ENCODE measurements at regions not wholly inside any gene's neighbourhood (a gene's known extent, or its start where the extent isn't known, plus 50 kb on each side); places are given as distances from the start of the nearest gene placed in this dataset.

DNA sequence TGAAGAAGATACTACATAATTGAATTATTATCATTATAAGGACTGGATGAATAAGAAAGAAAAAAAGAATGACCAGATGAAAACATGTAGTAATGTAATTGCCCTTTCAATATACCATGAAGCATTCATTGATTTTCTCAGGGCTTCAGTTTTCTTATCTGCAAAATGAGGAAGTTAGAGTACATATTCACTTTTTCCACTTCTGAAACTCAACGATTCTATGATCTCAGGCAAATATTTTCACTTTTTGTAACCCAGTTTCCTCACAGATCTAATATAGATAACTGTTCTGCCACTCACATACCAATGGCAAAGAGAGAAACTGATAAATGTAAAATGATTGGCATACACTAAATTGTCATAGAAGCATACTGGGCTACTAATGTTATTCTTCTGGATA, 856.6 kb upstream of the KLHL1 start:
- ChIA-PET POLR2A (no interaction called here), CTCF (interaction anchor here (1.9 kb wide), 1 partner anchor 10 kb away, joined by 4 read pairs; no protein-coding TSS in a partner anchor)
- DNase-seq (no peak), ATAC-seq (no peak)
- Mint-ChIP-seq H3K9me3 (ENCODE audit: low read depth) (no peaks in the 10 kb centered on the region), H3K27ac (no peak overlapping the region), H3K4me1 (no peaks in the 10 kb centered on the region), H3K4me3 (no peak overlapping the region), H3K36me3 (ENCODE audit: low read depth) (no peaks in the 10 kb centered on the region), H3K27me3 (no peaks in the 10 kb centered on the region)
- intact Hi-C loops (cut with DNase I, micrococcal nuclease): loop anchor here in 1 of 2 experiments (1.0 kb wide), 1 partner anchor 342 kb away; no protein-coding TSS in a partner anchor

DNA sequence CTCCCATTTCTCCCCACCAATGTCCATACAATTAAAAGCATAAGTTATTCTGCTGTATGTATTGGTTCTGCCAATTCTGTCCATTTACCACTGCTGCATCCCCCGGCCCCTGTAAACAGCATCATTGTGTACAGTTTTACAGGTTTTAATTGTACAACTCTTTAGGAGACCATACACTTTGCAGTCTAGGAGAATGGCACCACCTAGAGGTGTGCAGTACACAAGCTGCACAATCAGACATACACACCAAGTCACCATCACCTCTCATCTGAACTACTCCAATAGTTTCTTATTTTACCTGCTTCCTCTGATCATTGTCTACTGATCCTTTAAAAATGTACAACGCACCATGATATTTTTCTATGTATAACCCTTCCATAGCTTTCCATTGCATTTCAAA, 855.9 kb upstream of the KLHL1 start:
- H3K9me3 Mint-ChIP-seq (ENCODE audit: low read depth): no peaks in the 10 kb centered on the region
- no peaks in the 10 kb centered on the region for H3K27me3 Mint-ChIP-seq
- ATAC-seq: no peak
- H3K27ac Mint-ChIP-seq: no peak overlapping the region
- CTCF ChIA-PET: interaction anchor here (1.9 kb wide), 1 partner anchor 11 kb away, joined by 4 read pairs; no protein-coding TSS in a partner anchor
- POLR2A ChIA-PET: no interaction called here
- H3K4me3 Mint-ChIP-seq: no peak overlapping the region
- intact Hi-C loops (cut with DNase I, micrococcal nuclease): loop anchor here in 1 of 2 experiments (1.0 kb wide), 1 partner anchor 341 kb away; no protein-coding TSS in a partner anchor
- no peaks in the 10 kb centered on the region for H3K36me3 Mint-ChIP-seq (ENCODE audit: low read depth)
- no peak for DNase-seq
- no peaks in the 10 kb centered on the region for H3K4me1 Mint-ChIP-seq

DNA sequence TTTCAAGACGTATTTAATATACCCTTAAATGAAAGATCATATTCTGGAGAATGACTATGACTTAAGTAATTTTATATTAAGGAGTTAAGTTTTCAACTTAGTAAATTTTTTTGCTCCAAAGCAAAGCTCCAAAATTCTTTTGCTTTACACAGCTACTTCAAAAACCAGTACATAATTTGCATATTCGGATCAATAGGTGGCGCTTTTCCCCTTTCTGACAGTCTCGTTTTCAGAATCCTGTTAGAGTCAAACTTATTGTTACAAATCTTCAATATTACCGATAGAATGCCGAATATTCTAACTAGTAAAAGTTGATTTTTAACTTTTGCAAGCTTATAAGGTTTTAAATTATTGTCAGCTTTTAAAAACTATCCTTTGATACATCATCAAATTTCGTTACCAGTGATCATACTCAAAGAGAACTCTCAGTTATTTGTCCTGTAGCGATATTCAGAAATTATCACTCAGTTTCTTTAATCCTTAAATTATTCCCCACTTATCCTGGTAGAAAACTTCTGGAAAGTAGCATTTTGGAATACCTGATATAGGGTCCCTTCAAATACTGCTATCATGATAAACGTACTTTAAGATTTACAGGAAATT, 852.7 kb upstream of the KLHL1 start:
- Mint-ChIP-seq H3K27ac (no peak overlapping the region), H3K9me3 (ENCODE audit: low read depth) (no peaks in the 10 kb centered on the region), H3K27me3 (no peaks in the 10 kb centered on the region), H3K4me1 (no peaks in the 10 kb centered on the region), H3K36me3 (ENCODE audit: low read depth) (no peaks in the 10 kb centered on the region), H3K4me3 (no peak overlapping the region)
- DNase-seq: no peak
- ATAC-seq: no peak
- POLR2A ChIA-PET: no interaction called here
- intact Hi-C loops (cut with DNase I, micrococcal nuclease): loop anchor here in 1 of 2 experiments (1.0 kb wide), 1 partner anchor 918 kb away; no protein-coding TSS in a partner anchor
- CTCF ChIA-PET: interaction anchor here (0.8 to 1.2 kb wide), 3 partner anchors 11 to 21 kb away, joined by 3 to 10 read pairs (median 3); no protein-coding TSS in a partner anchor

DNA sequence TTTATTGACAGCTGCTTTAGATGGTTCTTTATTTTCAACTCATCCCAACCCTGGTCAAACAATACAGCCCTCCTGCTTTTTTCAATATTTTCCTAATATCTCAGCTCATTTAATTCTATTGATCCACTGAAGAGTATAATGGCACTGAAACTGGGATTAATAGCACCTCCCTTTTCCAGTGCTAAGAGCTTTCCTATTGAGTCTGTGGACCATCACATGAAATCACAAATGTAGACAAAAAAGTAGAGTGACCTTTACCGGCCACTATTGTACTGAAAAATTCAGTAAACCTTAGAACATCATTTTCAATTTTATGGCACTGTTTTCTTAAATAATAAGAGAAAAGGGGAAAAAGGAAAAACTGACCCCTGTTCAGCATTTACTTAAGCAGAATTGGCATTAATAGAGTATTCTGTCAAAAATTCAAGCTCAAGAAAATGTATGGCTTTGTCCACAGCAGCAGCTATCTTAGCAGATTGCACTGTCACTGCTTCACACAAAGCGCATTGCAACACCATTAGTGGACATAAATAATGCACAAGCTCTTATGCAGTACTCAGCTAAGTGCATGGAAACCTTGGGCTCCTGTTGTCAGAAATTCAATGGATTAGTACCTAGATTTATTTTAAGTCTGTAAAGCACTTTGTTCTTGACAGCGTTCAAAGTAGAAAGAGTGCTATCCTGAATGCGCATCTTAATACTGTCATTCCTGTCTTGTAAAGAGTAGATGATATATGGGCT, 851.0 kb upstream of the KLHL1 start:
- ChIA-PET POLR2A (no interaction called here), CTCF (interaction anchor here (0.9 to 1.0 kb wide), 2 partner anchors 9 kb away, joined by 3 to 4 read pairs; no protein-coding TSS in a partner anchor)
- H3K4me1 Mint-ChIP-seq: no peaks in the 10 kb centered on the region
- H3K27ac Mint-ChIP-seq: no peak overlapping the region
- H3K9me3 Mint-ChIP-seq (ENCODE audit: low read depth): no peaks in the 10 kb centered on the region
- ATAC-seq: no peak
- H3K4me3 Mint-ChIP-seq: no peak overlapping the region
- no peaks in the 10 kb centered on the region for H3K27me3 Mint-ChIP-seq
- intact Hi-C loops (cut with DNase I, micrococcal nuclease): no loop called here
- DNase-seq: no peak
- no peaks in the 10 kb centered on the region for H3K36me3 Mint-ChIP-seq (ENCODE audit: low read depth)

DNA sequence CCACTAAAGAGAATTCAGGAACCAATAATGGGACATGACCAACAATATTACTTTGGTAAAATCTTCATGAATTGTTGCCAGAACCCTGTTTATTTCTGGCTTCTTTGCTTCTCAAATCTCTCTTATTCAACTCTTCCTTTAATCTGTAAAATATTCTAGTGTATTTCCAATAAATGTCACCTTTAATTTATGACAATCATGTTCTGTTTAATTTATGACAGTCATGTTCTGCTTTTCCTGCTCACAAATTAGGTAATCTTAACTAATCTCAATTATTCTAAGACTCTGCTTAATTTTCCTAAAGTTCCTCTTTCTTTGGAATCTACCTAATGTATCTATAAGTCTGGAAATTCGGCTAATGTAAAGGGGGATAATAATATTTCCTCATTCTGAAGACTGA, 847.6 kb upstream of the KLHL1 start:
- no peaks in the 10 kb centered on the region for H3K9me3 Mint-ChIP-seq (ENCODE audit: low read depth)
- no peaks in the 10 kb centered on the region for H3K36me3 Mint-ChIP-seq (ENCODE audit: low read depth)
- intact Hi-C loops (cut with DNase I, micrococcal nuclease): no loop called here
- DNase-seq (no peak), ATAC-seq (no peak)
- no peaks in the 10 kb centered on the region for H3K4me1 Mint-ChIP-seq
- ChIA-PET CTCF (no interaction called here), POLR2A (no interaction called here)
- no peaks in the 10 kb centered on the region for H3K27me3 Mint-ChIP-seq
- no peak overlapping the region for H3K4me3 Mint-ChIP-seq
- H3K27ac Mint-ChIP-seq: no peak overlapping the region

DNA sequence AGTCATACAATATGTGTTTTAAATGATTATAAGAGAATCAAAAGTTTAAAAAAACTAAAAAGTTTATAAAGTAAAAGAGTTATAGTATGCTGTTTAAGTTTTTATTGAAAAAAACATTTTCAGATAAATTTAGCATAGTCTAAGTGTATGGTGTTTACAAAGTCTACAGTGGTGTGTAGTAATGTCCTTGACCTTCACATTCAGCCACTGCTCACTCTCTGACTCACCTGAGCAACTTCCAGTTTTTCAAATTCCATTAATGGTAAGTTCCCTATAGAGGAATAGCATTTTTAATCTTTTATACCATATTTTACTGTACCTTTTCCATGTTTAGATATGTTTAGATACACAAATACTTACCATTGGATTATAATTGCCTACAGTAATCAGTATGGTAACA, 842.4 kb upstream of the KLHL1 start:
- Mint-ChIP-seq H3K36me3 (ENCODE audit: low read depth) (no peaks in the 10 kb centered on the region), H3K27me3 (no peaks in the 10 kb centered on the region), H3K9me3 (ENCODE audit: low read depth) (no peaks in the 10 kb centered on the region), H3K4me1 (no peaks in the 10 kb centered on the region), H3K27ac (no peak overlapping the region), H3K4me3 (no peak overlapping the region)
- ChIA-PET CTCF (no interaction called here), POLR2A (no interaction called here)
- ATAC-seq: no peak
- intact Hi-C loops (cut with DNase I, micrococcal nuclease): no loop called here
- no peak for DNase-seq

DNA sequence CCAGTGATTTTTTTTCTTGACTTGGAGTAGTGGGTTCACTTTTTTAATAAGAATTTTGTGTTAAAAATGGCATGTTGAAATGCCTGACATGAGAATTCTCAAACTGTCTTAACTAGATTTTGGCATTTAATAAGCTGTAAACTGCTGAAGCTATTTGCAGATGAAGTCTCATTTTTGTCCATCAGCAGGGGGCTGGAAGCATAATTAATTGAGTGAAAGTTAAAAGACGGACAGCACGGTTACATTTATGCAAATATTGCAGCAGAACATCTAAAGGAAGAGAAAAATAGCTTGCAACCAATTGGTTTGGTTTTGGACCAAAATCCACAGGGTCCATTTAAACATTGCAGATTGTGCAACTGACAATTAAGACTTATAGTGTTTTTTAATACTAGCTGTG, 837.3 kb upstream of the KLHL1 start:
- H3K27ac Mint-ChIP-seq: no peak overlapping the region
- DNase-seq: no peak
- H3K4me1 Mint-ChIP-seq: no peaks in the 10 kb centered on the region
- POLR2A ChIA-PET: no interaction called here
- no peaks in the 10 kb centered on the region for H3K36me3 Mint-ChIP-seq (ENCODE audit: low read depth)
- no peak for ATAC-seq
- H3K9me3 Mint-ChIP-seq (ENCODE audit: low read depth): no peaks in the 10 kb centered on the region
- no peak overlapping the region for H3K4me3 Mint-ChIP-seq
- H3K27me3 Mint-ChIP-seq: no peaks in the 10 kb centered on the region
- intact Hi-C loops (cut with DNase I, micrococcal nuclease): no loop called here
- CTCF ChIA-PET: interaction anchor here (0.6 to 1.2 kb wide), 2 partner anchors 11 to 70 kb away, joined by 3 read pairs; no protein-coding TSS in a partner anchor

DNA sequence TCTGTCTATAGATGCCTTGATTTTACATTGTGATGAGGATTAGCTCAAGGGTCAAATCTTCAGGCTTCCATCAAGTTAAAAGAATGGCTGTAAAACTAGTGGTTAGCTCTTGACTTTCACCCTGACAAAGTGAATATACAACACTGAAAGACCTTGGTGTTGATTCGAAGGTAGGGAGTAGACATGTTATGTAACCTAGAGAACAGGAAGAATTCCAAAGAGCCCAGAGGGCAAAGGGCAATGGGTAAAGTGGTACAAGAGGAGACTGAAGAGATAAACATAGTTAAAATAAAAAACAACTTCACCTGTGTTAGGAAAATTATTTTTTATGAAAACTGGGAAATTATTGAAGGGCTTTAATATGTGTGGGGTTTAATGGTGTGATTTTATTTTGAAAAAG, 833.2 kb upstream of the KLHL1 start:
- CTCF ChIA-PET: interaction anchor here (0.9 kb wide), 1 partner anchor 40 kb away, joined by 4 read pairs; no protein-coding TSS in a partner anchor
- ATAC-seq: no peak
- H3K9me3 Mint-ChIP-seq (ENCODE audit: low read depth): no peaks in the 10 kb centered on the region
- no peaks in the 10 kb centered on the region for H3K36me3 Mint-ChIP-seq (ENCODE audit: low read depth)
- H3K4me3 Mint-ChIP-seq: no peak overlapping the region
- no peaks in the 10 kb centered on the region for H3K27me3 Mint-ChIP-seq
- intact Hi-C loops (cut with DNase I, micrococcal nuclease): no loop called here
- no peak overlapping the region for H3K27ac Mint-ChIP-seq
- POLR2A ChIA-PET: no interaction called here
- no peak for DNase-seq
- no peaks in the 10 kb centered on the region for H3K4me1 Mint-ChIP-seq

DNA sequence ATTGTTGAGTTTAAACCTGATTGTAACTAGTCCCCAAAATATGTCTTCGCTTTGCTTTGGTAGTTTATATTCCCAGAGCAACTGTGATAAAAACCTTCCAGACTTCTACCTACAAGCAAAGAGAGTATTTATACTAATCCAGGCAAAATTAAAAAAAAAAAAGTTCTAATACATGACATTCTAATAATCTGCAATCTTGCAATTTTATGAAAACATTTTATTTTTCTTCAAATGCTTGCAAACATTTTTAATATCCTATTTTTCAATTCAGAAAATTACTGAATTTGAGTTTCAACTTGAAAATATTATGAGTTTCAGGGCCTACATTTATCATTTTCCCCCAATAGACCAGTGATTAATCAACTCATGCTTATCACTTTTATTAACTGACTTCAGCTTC, 830.2 kb upstream of the KLHL1 start:
- Mint-ChIP-seq H3K4me3 (no peak overlapping the region), H3K9me3 (ENCODE audit: low read depth) (no peaks in the 10 kb centered on the region), H3K4me1 (no peaks in the 10 kb centered on the region), H3K27me3 (no peaks in the 10 kb centered on the region), H3K27ac (no peak overlapping the region), H3K36me3 (ENCODE audit: low read depth) (no peaks in the 10 kb centered on the region)
- CTCF ChIA-PET: interaction anchor here (0.5 kb wide), 1 partner anchor 319 kb away, joined by 3 read pairs; no protein-coding TSS in a partner anchor
- DNase-seq: no peak
- intact Hi-C loops (cut with DNase I, micrococcal nuclease): no loop called here
- ATAC-seq: no peak
- POLR2A ChIA-PET: no interaction called here

DNA sequence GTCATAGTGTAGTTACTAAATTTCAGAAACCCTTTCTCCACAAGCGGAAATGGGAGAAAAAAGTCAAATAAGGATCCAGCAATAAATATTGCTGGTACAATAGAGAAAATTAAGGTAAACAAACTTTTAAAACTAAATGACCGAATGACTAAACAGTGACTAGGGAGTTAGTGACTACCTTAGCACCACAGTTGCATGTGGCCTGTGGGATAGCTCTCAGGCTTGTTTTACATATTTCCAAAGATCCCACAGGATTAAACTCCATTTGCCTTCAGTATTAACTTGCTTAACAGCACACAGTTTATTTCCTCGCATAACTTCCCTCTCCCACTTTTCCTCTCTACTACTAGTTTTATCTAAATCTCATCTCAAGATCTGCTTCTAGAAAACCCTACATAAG, 824.3 kb upstream of the KLHL1 start:
- ChIA-PET CTCF (no interaction called here), POLR2A (no interaction called here)
- no peak for DNase-seq
- no peaks in the 10 kb centered on the region for H3K4me1 Mint-ChIP-seq
- H3K9me3 Mint-ChIP-seq (ENCODE audit: low read depth): peaks cover 3% of the 10 kb centered on the region
- no peaks in the 10 kb centered on the region for H3K27me3 Mint-ChIP-seq
- intact Hi-C loops (cut with DNase I, micrococcal nuclease): no loop called here
- H3K4me3 Mint-ChIP-seq: no peak overlapping the region
- H3K27ac Mint-ChIP-seq: no peak overlapping the region
- H3K36me3 Mint-ChIP-seq (ENCODE audit: low read depth): no peaks in the 10 kb centered on the region
- ATAC-seq: no peak

DNA sequence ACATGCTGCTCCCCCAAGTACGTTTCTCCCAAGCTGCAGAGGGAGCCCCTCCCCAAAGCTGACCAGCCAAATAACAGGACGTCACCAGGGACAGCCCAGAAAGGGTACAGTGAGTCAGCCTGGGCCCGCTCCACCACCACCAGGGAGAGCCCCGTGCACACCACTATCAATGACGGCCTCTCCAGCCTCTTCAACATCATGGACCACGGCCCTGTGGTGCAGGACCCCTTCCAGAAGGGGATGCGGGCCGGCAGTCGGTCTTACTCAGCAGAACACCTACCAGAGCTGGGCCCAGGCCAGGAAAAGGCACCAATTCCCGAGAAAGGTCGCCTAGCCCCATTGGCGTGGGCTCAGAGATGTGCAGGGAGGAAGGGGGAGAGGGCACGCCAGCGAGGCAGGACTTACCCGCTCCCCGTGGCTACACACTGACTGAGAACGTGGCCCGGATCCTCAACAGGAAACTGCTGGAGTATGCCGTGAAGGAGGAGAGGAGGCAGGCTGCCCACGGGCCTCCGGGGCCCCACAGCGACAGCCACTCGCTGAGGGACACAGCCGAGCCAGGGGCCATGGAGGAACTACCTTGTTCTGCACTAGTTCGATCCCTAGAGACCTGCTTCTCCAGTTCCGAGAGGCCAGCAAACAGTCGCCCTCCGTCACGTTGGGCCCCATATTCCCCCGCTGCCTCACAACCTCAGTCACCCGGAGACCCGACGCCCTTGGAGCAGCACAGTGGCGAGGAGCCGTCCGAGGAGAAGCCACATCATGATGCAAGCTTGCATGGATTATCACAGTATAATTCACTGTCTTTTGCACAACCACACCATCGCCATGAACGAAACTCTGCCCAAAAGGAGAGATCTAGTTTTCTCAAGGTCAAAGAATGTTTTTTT, 815.9 kb upstream of the KLHL1 start:
- intact Hi-C loops (cut with DNase I, micrococcal nuclease): no loop called here
- Mint-ChIP-seq H3K36me3 (ENCODE audit: low read depth) (no peaks in the 10 kb centered on the region), H3K27ac (no peak overlapping the region), H3K4me1 (no peaks in the 10 kb centered on the region), H3K4me3 (no peak overlapping the region), H3K27me3 (no peaks in the 10 kb centered on the region), H3K9me3 (ENCODE audit: low read depth) (no peaks in the 10 kb centered on the region)
- ChIA-PET POLR2A (no interaction called here), CTCF (no interaction called here)
- DNase-seq (no peak), ATAC-seq (no peak)
